GM12891 (cell line): ENCODE measurements at regions not wholly inside any gene's neighbourhood (a gene's known extent, or its start where the extent isn't known, plus 50 kb on each side); places are given as distances from the start of the nearest gene placed in this dataset.

Experiments used
- POLR2A ChIP-seq: IDR thresholded peaks from 2 replicates; pipeline ENCODE4 v1.6.1; 2011; ENCODE audit warnings: low read depth, low read length, control low read depth
- POLR2AphosphoS5 ChIP-seq: IDR thresholded peaks from 2 replicates; pipeline ENCODE4 v1.6.1; 2011; ENCODE audit warnings: low read depth, low read length, control low read depth

GRCh38 chr6:154596701-154597100, 86.2 kb upstream of the CNKSR3 start:
- TF ChIP-seq POLR2A (no peak), POLR2AphosphoS5 (no peak)
